ENCODE measurements at regions not wholly inside any gene's neighbourhood (a gene's known extent, or its start where the extent isn't known, plus 50 kb on each side); places are given as distances from the start of the nearest gene placed in this dataset.

- no peak overlapping the region for H3K4me3 ChIP-seq (replicated peaks; ENCODE audit: insufficient read depth, low read length)
Measured at GRCh38 chr11:45449036-45449601, 163.0 kb upstream of the SYT13 start.

DNA sequence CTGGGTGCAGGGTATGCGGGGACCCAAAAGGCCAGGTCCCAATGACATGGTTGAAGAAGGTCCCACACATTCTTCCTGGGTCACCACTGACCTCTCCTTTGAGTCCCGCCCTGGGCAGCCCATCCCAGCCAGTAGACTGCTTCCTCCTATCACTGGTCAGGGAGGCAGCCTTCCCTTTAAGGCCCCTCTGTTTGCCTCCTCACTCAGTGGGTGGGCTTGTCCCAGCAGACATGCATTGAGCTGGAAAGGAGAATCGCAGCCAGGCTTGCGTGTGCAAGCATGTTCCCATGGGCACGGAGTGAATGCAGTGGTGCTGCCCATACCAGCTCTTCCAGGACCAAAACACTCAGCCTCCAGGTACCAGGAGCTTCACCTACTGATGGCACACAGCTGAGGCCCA, 162.4 kb upstream of the SYT13 start:
- no peak overlapping the region for H3K4me3 ChIP-seq (replicated peaks; ENCODE audit: insufficient read depth, low read length)
- H3K27me3 ChIP-seq (ENCODE audit: insufficient read depth, poor library complexity, severe bottlenecking) = no peaks in the 10 kb centered on the region
- TF ChIP-seq SPI1 (IDR thresholded peaks at IDR 0.05; ENCODE audit: borderline replicate concordance, low read depth) (no peak), POLR2AphosphoS5 (IDR thresholded peaks at IDR 0.05; ENCODE audit: low read depth) (no peak), CTCF (IDR thresholded peaks at IDR 0.05; ENCODE audit: insufficient read depth, low read length) (no peak), GABPA (IDR thresholded peaks at IDR 0.05; ENCODE audit: low read depth) (no peak)
- TF ChIP-seq, protein P1, sequence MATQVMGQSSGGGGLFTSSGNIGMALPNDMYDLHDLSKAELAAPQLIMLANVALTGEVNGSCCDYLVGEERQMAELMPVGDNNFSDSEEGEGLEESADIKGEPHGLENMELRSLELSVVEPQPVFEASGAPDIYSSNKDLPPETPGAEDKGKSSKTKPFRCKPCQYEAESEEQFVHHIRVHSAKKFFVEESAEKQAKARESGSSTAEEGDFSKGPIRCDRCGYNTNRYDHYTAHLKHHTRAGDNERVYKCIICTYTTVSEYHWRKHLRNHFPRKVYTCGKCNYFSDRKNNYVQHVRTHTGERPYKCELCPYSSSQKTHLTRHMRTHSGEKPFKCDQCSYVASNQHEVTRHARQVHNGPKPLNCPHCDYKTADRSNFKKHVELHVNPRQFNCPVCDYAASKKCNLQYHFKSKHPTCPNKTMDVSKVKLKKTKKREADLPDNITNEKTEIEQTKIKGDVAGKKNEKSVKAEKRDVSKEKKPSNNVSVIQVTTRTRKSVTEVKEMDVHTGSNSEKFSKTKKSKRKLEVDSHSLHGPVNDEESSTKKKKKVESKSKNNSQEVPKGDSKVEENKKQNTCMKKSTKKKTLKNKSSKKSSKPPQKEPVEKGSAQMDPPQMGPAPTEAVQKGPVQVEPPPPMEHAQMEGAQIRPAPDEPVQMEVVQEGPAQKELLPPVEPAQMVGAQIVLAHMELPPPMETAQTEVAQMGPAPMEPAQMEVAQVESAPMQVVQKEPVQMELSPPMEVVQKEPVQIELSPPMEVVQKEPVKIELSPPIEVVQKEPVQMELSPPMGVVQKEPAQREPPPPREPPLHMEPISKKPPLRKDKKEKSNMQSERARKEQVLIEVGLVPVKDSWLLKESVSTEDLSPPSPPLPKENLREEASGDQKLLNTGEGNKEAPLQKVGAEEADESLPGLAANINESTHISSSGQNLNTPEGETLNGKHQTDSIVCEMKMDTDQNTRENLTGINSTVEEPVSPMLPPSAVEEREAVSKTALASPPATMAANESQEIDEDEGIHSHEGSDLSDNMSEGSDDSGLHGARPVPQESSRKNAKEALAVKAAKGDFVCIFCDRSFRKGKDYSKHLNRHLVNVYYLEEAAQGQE (IDR thresholded peaks at IDR 0.05; ENCODE audit: insufficient replicate concordance, low read depth) = no peak
- DNase-seq (ENCODE audit: low read depth in 1 of 2, low spot score in 1 of 2) = no peak
- no peak overlapping the region for H3K27ac ChIP-seq (replicated peaks)

More at GRCh38 chr11:45449036-45449601, 163.0 kb upstream of the SYT13 start:
- no peak for DNase-seq (ENCODE audit: low read depth in 1 of 2, low spot score in 1 of 2)
- Histone ChIP-seq H3K27me3 (ENCODE audit: insufficient read depth, poor library complexity, severe bottlenecking) (no peaks in the 10 kb centered on the region), H3K27ac (replicated peaks) (no peak overlapping the region)
- no peak for TF ChIP-seq GABPA (IDR thresholded peaks at IDR 0.05; ENCODE audit: low read depth)
- TF ChIP-seq CTCF (IDR thresholded peaks at IDR 0.05; ENCODE audit: insufficient read depth, low read length) = no peak
- no peak for TF ChIP-seq POLR2AphosphoS5 (IDR thresholded peaks at IDR 0.05; ENCODE audit: low read depth)

DNA sequence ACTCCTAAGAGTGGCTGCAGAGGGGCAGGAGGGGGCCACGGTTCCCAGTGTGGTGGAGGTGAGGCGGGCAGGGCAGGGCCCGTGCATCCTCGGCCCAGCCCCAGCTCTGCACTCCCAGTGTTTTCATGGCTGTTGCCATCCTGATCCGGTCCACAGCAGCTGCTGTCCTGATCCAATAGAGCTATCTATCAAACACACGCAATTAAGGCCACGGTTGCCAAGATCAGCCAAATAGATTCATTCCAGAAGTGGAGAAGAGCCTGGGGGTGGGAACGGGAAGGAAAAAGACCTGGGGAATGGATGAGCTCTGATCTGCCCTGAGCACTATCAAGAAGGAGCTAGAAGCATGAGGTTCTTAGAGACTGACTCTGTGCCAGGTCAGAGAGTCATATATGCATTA, 160.9 kb upstream of the SYT13 start:
- no peak for DNase-seq (ENCODE audit: low read depth in 1 of 2, low spot score in 1 of 2)
- TF ChIP-seq, protein P1 (IDR thresholded peaks at IDR 0.05; ENCODE audit: insufficient replicate concordance, low read depth) = no peak
- no peak for TF ChIP-seq GABPA (IDR thresholded peaks at IDR 0.05; ENCODE audit: low read depth)
- TF ChIP-seq CTCF (IDR thresholded peaks at IDR 0.05; ENCODE audit: insufficient read depth, low read length) = no peak
- TF ChIP-seq SPI1 (IDR thresholded peaks at IDR 0.05; ENCODE audit: borderline replicate concordance, low read depth) = no peak
- no peak for TF ChIP-seq POLR2AphosphoS5 (IDR thresholded peaks at IDR 0.05; ENCODE audit: low read depth)
- Histone ChIP-seq H3K27me3 (ENCODE audit: insufficient read depth, poor library complexity, severe bottlenecking) (no peaks in the 10 kb centered on the region), H3K27ac (replicated peaks) (no peak overlapping the region), H3K4me3 (replicated peaks; ENCODE audit: insufficient read depth, low read length) (no peak overlapping the region)

GRCh38 chr11:45446434-45446833, 160.3 kb upstream of the SYT13 start:
- DNase-seq (ENCODE audit: low read depth in 1 of 2, low spot score in 1 of 2) = no peak
- no peak overlapping the region for H3K4me3 ChIP-seq (replicated peaks; ENCODE audit: insufficient read depth, low read length)
- H3K27ac ChIP-seq (replicated peaks) = no peak overlapping the region
- TF ChIP-seq CTCF (IDR thresholded peaks at IDR 0.05; ENCODE audit: insufficient read depth, low read length) = no peak
- TF ChIP-seq, protein P1 (IDR thresholded peaks at IDR 0.05; ENCODE audit: insufficient replicate concordance, low read depth) = no peak
- no peak for TF ChIP-seq POLR2AphosphoS5 (IDR thresholded peaks at IDR 0.05; ENCODE audit: low read depth)
- no peak for TF ChIP-seq GABPA (IDR thresholded peaks at IDR 0.05; ENCODE audit: low read depth)
- TF ChIP-seq SPI1 (IDR thresholded peaks at IDR 0.05; ENCODE audit: borderline replicate concordance, low read depth) = no peak
- no peaks in the 10 kb centered on the region for H3K27me3 ChIP-seq (ENCODE audit: insufficient read depth, poor library complexity, severe bottlenecking)

Measured in HL-60 (cell line).